HG02623 (cell line): ENCODE measurements at regions not wholly inside any gene's neighbourhood (a gene's known extent, or its start where the extent isn't known, plus 50 kb on each side); places are given as distances from the start of the nearest gene placed in this dataset.
"Not testable (repeated sequence)": the region's sequence is repeated elsewhere in the genome, so short reads cannot be mapped to it uniquely, and the experiment has no call there.

Experiments used
- ATAC-seq: cut with Tn5 transposase; IDR thresholded peaks from one replicate; pipeline ENCODE4 v1.9.1; 2021; ENCODE audit warnings: moderate library complexity; ENCODE audit not compliant: unreplicated experiment

DNA sequence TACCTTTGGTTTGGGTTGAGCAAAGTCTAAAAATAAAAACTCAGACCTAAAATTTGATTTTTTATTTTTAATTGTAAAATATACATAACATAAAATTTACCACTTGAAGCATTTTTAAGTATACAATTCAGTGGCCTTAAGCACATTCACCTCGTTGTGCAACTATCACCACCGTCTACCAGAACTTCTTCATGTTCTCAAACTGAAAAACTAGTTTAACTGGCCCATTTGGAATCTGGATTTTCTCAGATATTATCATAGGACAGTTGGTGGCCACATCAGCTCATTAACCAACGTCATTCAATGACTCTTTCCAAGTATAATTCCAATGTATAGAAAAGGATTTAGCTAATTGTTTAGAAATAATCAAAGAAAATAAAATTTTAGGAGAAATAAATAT is 319.3 kb downstream of the TLE1 start:
- no peak for ATAC-seq

GRCh38 chr9:81369121-81369520 is 320.2 kb downstream of the TLE1 start:
- no peak for ATAC-seq

- ATAC-seq, result no peak
Observed at GRCh38 chr9:81363916-81364480, 325.3 kb downstream of the TLE1 start.

- no peak for ATAC-seq
Observed at GRCh38 chr9:81361296-81361695, 328.1 kb downstream of the TLE1 start.

- no peak for ATAC-seq
Observed at GRCh38 chr9:81351166-81351565, 338.2 kb downstream of the TLE1 start.

GRCh38 chr9:81344366-81344765 is 345.0 kb downstream of the TLE1 start:
- ATAC-seq, result no peak

DNA sequence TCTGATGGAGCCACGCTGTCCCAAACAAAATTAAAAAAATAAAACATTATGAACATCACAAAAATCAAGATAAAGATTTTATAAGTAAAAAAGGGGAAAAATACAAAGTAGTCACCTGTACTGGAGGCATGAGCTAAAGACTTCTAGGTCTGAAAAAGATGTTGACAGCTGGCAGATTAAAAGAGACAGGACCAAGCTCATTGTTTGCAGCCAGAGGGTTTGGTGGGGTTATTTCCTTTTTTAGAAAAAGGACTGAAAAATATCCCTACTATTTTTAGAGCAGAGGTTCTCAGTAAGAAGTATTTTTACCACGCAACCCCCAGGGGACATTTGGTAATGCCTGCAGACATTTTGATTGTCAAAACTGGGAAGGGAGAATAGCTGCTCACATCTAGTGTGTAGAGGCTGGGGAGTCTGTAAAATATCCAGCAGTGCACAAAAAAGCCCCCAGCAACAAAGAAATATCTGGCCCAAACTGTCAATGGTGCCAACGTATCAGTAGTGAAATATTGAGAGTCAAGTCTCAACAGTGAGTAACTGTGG is 353.4 kb downstream of the TLE1 start:
- no peak for ATAC-seq

GRCh38 chr9:81321551-81321950 is 367.8 kb downstream of the TLE1 start:
- no peak for ATAC-seq

DNA sequence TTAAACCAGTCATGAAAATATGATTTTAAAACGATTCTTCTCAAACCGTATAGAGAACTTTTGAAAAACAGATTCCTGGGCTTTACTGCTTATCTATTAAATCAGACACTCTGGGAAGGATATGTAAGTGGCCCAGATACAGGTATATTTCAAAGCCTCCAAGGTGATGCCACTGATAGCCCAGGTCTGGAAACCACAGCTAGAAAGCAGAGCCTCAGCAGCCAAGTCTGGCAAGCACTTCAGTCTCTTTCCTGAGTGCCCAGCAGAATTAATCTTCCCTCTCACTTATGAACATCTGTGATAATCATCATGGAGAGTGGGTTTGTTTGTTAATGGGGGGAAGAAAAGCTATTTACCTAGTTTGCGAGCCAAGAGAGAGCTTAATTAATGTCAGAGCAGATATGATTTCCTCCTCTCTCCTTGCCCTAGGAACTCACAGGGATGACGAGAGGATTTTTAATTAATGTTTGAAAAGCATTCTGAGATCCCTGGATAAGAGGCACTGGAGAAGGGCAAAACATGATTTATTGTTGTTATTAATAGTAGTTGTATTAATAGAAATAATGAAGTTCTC is 368.4 kb downstream of the TLE1 start:
- no peak for ATAC-seq

DNA sequence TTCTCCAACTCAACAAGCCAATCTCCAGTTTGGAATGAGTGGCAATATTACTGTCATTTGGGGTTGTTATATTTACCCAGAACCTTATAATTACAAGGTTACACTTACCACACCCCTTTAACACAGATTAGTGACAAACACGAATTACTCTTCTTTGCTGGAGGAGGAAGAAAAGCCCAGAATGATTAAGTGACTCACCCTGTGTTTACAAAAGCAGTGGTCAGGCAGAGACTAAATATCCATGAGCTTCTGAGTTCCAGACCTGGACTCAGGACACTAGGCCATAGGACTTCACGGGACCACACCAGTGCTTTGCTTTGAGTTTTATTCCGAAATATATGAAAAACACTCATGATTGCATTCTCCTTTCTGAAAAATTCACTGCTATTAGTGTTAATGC is 370.8 kb downstream of the TLE1 start:
- ATAC-seq, result no peak

DNA sequence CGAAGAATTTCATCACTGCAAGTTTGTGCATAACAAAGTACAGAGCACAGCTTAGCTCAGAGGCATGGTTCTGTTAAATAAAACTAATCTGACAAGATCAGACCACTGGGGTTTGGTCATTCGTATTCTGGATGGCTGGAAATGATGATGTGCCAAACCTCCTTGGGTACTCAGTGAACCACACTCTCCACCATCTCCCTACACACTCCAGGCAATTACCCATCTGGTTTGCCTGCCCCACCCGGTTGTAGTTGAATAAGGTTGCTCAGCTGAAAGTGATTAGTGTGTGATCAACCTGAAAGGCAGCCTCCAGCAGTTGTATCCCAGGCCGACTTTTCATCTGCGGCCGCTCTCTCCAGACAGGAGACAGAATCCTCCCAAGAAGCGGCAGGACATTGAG is 371.4 kb downstream of the TLE1 start:
- no peak for ATAC-seq

DNA sequence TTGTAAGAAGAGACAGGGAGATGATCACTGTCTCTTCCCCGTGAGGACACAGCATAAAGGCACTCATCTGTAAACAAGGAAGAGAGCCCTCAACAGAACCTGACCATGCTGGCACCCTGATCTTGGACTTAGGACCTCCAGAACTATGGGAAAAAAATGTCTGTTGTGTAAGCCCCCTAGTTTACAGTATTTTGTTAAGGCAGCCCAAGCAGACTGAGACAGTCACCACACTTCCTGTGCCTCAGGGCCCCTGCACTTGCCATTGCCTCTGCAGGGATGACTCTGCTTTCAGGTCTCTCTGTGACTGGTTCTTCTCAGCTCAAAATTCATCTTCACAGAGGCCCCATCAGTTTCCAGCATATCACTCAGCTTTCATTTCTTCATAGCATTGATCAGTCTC is 372.1 kb downstream of the TLE1 start:
- no peak for ATAC-seq

DNA sequence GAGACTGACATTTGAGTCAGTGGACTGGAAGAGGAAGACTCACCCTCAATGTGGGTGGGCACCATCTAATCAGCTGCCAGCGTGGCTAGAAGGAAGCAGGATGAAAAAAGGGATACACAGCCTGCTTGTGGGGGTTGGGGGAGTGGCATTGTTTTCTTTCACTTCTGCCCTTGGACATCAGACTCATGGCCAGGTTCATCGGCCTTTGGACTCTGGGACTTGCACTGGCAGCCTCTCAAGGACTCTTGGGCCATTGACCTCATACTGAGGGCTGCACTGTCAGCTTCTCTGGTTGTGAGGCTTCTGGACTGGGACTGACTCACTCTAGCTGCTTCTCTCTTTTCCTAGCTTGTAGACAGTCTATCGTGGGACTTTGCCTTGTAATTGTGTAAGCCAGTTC is 374.9 kb downstream of the TLE1 start:
- ATAC-seq, result no peak

DNA sequence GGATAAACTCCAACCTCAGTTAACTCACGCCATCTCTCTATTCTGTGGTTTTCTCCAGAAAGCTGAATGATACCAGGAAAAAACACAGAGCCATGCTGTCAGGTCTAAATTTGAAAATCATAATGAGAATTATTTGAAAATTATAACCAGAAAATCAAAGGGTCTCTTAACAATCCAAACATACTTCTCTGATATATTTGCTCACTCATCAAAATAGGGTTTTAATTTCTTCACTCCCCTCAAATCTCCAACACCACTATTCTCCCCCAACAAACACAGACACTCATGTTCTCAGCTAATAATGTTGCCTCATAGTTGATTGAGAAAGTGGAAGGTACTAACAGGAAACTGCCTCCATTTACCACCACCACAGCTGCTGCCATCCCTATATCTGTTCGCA is 375.5 kb downstream of the TLE1 start:
- ATAC-seq, result no peak

DNA sequence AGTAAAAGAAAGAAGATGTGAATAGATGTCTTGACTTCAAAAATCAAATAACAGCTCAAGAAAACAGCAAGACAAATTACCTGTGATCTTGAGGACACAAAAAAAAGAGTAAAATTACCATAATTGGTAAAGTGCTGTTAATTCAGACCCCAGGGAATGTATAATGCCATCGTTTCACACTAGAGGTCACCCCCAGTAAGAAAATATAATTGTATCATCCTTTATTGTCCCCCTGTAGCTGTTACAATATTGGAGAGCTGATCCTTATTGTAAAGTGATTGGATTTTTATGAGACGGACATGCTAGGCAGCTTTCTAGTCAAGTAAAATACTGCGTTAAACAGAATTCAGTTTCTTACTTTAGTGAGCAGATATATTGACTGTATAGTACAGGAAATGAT is 377.0 kb downstream of the TLE1 start:
- ATAC-seq, result no peak

- no peak for ATAC-seq
Observed at GRCh38 chr9:81308404-81308803, 380.9 kb downstream of the TLE1 start.

- ATAC-seq, result not testable (repeated sequence)
Observed at GRCh38 chr9:81307791-81308190, 381.6 kb downstream of the TLE1 start.

GRCh38 chr9:81305561-81306182 is 383.7 kb downstream of the TLE1 start:
- no peak for ATAC-seq

DNA sequence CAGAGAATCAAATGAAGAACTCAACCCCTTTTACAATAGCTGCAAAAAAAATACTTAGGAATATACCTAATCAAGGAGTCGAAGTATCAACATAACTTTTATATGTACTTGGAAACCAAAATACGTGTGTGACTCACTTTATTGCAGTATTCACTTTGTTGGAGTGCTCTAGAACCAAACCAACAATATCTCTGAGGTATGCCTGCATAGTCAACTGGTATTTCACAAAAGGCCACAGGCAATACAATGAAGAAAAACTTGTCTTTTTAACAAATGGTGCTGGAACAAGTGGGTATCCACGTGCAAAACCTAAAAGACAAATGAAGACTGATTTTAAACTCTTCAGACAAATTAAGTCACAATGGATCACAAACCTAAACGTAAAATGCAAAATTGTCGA is 385.7 kb downstream of the TLE1 start:
- no peak for ATAC-seq

DNA sequence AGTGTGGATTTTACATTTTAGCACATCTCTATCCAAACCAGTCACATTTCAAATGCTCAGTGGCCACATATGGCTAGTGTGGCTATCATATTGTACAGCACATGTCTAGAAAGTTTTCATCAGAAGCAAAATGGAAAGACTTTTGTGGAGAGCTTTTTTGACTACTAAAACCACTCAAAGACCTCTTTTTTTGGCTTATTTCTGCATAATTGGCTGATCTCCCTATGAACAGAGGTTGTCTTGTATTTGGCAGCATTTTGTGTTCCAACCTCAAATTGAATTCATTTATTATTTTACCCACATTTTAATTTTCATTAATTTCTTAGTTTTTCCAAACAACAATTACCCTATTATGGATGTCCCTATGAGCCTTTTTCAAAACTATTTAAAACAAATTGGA is 395.7 kb downstream of the TLE1 start:
- ATAC-seq, result no peak

- no peak for ATAC-seq
Observed at GRCh38 chr9:81292056-81292805, 397.1 kb downstream of the TLE1 start.

DNA sequence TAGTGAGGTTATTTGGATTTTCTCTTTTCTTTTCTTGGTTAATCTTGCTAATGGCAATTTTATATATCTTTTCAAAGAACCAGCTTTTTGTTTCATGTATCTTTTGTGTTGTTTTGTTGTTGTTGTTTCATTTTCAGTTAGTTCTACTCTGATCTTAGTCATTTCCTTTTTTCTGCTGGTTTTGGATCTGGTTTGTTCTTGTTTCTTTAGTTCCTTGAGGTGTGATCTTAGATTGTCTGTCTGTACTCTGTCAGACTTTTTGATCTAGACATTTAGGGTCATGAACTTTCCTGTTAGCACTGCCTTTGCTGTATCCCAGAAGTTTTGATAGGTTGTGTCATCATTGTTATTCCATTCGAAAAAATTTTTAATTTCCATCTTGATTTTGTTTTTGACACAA is 399.7 kb downstream of the TLE1 start:
- no peak for ATAC-seq
